PC-9 (cell line): ENCODE measurements at regions not wholly inside any gene's neighbourhood (a gene's known extent, or its start where the extent isn't known, plus 50 kb on each side); places are given as distances from the start of the nearest gene placed in this dataset.

Experiments used
- BruUV-seq: library from RNA; stranded (reverse); fragments of 400-500 nt; replicated peaks from 2 replicates; lab custom pipeline; 2021; lab: Mats Ljungman, UMichigan
- CTCF ChIA-PET: fragments of 300-600 bp; sonication (Branson Sonifier 250); formaldehyde crosslinking; loops from one replicate; lab custom pipeline; 2022; ENCODE audit warnings: antibody characterized with exemption; lab: Charles Lee
- POLR2A ChIA-PET: fragments of 300-600 bp; sonication (Branson Sonifier 250); formaldehyde crosslinking; loops from one replicate; lab custom pipeline; 2022; ENCODE audit warnings: antibody characterized with exemption; ENCODE audit not compliant: unreplicated experiment; lab: Charles Lee
- DNase-seq, 2 experiments: peaks; one replicate each; pipeline versions ENCODE4 v3.0.0 to v3.0.0-alpha.2; 2015 to 2022; ENCODE audit warnings: mixed read lengths in 1 of 2
- H2AFZ ChIP-seq: fragments of 200-600 bp; sonication (generic); 2 replicates; pipeline ENCODE4 v1.8.1; 2017; ENCODE audit warnings: antibody characterized with exemption
- H3F3A ChIP-seq: fragments of 200-600 bp; sonication (generic); 2 replicates; pipeline ENCODE4 v1.8.1; 2017; ENCODE audit warnings: antibody characterized with exemption, mild to moderate bottlenecking, low read depth; ENCODE audit not compliant: insufficient read depth
- H3K27ac ChIP-seq: fragments of 200-600 bp; sonication (generic); 2 replicates; pipeline ENCODE4 v1.6.1; 2016; ENCODE audit warnings: mixed run types
- H3K27me3 ChIP-seq: fragments of 200-600 bp; sonication (generic); 2 replicates; pipeline ENCODE4 v1.6.1; 2016; ENCODE audit warnings: low read depth, mixed run types; ENCODE audit not compliant: insufficient read depth
- H3K36me3 ChIP-seq: fragments of 200-600 bp; sonication (generic); 2 replicates; pipeline ENCODE4 v1.6.1; 2016; ENCODE audit warnings: low read depth, mixed run types
- H3K4me1 ChIP-seq: fragments of 200-600 bp; sonication (generic); replicated peaks from 2 replicates; pipeline ENCODE4 v1.6.1; 2016; ENCODE audit warnings: mixed run types; ENCODE audit not compliant: insufficient read depth
- H3K4me2 ChIP-seq: fragments of 200-600 bp; sonication (generic); 2 replicates; pipeline ENCODE4 v1.6.1; 2017; ENCODE audit warnings: mixed run types
- H3K4me3 ChIP-seq: fragments of 200-600 bp; sonication (generic); 2 replicates; pipeline ENCODE4 v1.6.1; 2016; ENCODE audit warnings: mixed run types
- H3K79me2 ChIP-seq: fragments of 200-600 bp; sonication (generic); 2 replicates; pipeline ENCODE4 v1.6.1; 2017; ENCODE audit warnings: low read depth, mixed run types
- H3K9me2 ChIP-seq: fragments of 200-600 bp; sonication (generic); 2 replicates; pipeline ENCODE4 v1.8.1; 2017; ENCODE audit warnings: mild to moderate bottlenecking; ENCODE audit not compliant: insufficient read depth
- H3K9me3 ChIP-seq: fragments of 200-600 bp; sonication (generic); 2 replicates; pipeline ENCODE4 v1.8.1; 2016; ENCODE audit warnings: low read depth; ENCODE audit not compliant: insufficient read depth
- H4K20me1 ChIP-seq: fragments of 200-600 bp; sonication (generic); 2 replicates; pipeline ENCODE4 v1.8.1; 2017; ENCODE audit not compliant: insufficient read depth
- EZH2 ChIP-seq: fragments of 200-600 bp; sonication (generic); IDR thresholded peaks from 2 replicates; pipeline ENCODE4 v1.8.0; 2017; ENCODE audit warnings: antibody characterized with exemption, low read depth
- intact Hi-C: fragments of 100-400 bp; cut with micrococcal nuclease; formaldehyde crosslinking; loops from one replicate; pipeline ENCODE4 v1.10.0; 2022; ENCODE audit not compliant: unreplicated experiment
- TF ChIP-seq, protein P1 (sequence below): fragments of 200-600 bp; sonication (generic); conservative IDR thresholded peaks from 2 replicates; pipeline ENCODE4 v1.6.1; 2017; ENCODE audit warnings: mixed run types, antibody characterized with exemption, mild to moderate bottlenecking, moderate library complexity

DNA sequence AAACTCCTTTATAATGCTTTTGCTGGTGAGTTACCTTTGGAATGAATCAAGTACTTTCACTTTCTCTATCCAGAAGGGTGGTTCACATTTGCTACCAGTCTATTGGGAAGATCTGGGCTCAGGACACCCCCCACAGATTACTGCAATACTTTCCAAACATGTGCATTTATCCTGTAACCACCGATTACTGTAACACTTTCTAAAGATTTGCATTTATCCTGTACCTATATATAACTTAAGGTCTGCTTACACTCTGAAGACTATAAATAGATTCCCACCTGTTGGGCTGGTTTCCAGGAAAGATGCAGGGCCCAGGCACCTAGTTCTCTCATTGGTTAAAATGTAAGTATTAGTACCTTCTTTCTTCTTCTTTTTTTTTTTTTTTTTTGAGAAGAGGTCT lies 113.0 kb upstream of the NEDD4L start:
- intact Hi-C loops: no loop called here
- no peaks in the 10 kb centered on the region for H3K36me3 ChIP-seq
- no peaks in the 10 kb centered on the region for H3F3A ChIP-seq
- ChIA-PET POLR2A (no interaction called here), CTCF (no interaction called here)
- no peak for DNase-seq
- H3K4me1 ChIP-seq: peaks cover 3% of the 10 kb centered on the region; the same call in 1 of the 2 replicates
- H3K4me3 ChIP-seq: no peak overlapping the region
- BruUV-seq: no TSS peak
- no peak overlapping the region for H2AFZ ChIP-seq
- H3K27me3 ChIP-seq: no peaks in the 10 kb centered on the region
- no peaks in the 10 kb centered on the region for H3K9me3 ChIP-seq
- H3K27ac ChIP-seq: no peak overlapping the region
- no peaks in the 10 kb centered on the region for H3K9me2 ChIP-seq
- H4K20me1 ChIP-seq: no peaks in the 10 kb centered on the region
- H3K4me2 ChIP-seq: no peak overlapping the region
- no peaks in the 10 kb centered on the region for H3K79me2 ChIP-seq
- TF ChIP-seq EZH2: no peak
- TF ChIP-seq, protein P1, sequence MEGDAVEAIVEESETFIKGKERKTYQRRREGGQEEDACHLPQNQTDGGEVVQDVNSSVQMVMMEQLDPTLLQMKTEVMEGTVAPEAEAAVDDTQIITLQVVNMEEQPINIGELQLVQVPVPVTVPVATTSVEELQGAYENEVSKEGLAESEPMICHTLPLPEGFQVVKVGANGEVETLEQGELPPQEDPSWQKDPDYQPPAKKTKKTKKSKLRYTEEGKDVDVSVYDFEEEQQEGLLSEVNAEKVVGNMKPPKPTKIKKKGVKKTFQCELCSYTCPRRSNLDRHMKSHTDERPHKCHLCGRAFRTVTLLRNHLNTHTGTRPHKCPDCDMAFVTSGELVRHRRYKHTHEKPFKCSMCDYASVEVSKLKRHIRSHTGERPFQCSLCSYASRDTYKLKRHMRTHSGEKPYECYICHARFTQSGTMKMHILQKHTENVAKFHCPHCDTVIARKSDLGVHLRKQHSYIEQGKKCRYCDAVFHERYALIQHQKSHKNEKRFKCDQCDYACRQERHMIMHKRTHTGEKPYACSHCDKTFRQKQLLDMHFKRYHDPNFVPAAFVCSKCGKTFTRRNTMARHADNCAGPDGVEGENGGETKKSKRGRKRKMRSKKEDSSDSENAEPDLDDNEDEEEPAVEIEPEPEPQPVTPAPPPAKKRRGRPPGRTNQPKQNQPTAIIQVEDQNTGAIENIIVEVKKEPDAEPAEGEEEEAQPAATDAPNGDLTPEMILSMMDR: no peak

DNA sequence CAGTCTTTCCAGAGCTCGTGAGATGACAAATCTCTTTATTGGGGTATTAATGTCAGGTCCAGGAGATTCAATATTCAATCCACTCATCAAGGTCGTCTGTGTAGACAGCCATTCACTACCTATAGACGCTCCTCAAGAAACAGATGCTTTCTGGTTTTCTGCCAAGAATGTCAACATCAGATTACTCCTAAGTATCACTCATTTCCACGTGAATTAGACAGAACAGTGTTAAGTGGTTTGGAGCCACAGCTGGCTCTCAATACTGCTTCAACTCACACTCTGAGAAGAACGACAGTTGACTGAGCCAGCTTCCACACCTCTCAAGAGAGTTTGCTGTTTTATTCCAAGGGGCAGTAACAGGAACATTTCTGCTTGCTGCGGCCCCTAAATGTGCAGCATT lies 113.5 kb upstream of the NEDD4L start:
- BruUV-seq: no TSS peak
- no peak for DNase-seq
- Histone ChIP-seq H4K20me1 (no peaks in the 10 kb centered on the region), H2AFZ (no peak overlapping the region), H3K4me1 (peaks cover 8% of the 10 kb centered on the region; the same call in 1 of the 2 replicates), H3F3A (no peaks in the 10 kb centered on the region), H3K9me2 (no peaks in the 10 kb centered on the region), H3K4me3 (no peak overlapping the region), H3K36me3 (no peaks in the 10 kb centered on the region), H3K79me2 (no peaks in the 10 kb centered on the region), H3K27ac (no peak overlapping the region), H3K4me2 (no peak overlapping the region), H3K27me3 (no peaks in the 10 kb centered on the region), H3K9me3 (no peaks in the 10 kb centered on the region)
- intact Hi-C loops: no loop called here
- ChIA-PET CTCF (interaction anchor here (0.8 kb wide), 1 partner anchor 39 kb away, joined by 3 read pairs; no protein-coding TSS in a partner anchor), POLR2A (no interaction called here)
- no peak for TF ChIP-seq EZH2
- TF ChIP-seq, protein P1: no peak

DNA sequence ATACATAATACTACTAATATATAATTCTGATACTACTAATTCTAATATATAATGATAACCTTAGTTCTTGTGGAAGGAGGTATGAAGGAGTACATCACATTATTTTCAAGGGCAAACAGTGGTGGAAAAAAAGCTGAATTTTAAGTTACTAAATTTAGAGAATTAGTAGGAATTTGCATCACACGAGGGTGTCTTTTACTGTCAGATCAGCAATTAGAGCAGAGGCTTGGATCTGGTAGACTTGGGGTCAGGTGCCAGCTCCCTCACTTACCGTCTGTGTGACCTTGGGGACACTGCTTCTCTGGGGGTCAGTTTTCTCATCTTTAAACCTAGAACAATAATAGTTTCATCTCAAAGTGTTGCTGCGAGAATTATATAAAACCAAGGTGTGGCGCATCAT lies 114.1 kb upstream of the NEDD4L start:
- no peaks in the 10 kb centered on the region for H3K9me3 ChIP-seq
- DNase-seq: no peak
- H3K36me3 ChIP-seq: no peaks in the 10 kb centered on the region
- no peak overlapping the region for H3K4me3 ChIP-seq
- intact Hi-C loops: no loop called here
- H4K20me1 ChIP-seq: no peaks in the 10 kb centered on the region
- TF ChIP-seq, protein P1: no peak
- no peak for TF ChIP-seq EZH2
- ChIA-PET CTCF (interaction anchor here (0.8 kb wide), 1 partner anchor 38 kb away, joined by 3 read pairs; no protein-coding TSS in a partner anchor), POLR2A (no interaction called here)
- H3K27me3 ChIP-seq: no peaks in the 10 kb centered on the region
- H3F3A ChIP-seq: no peaks in the 10 kb centered on the region
- no TSS peak for BruUV-seq
- H3K9me2 ChIP-seq: no peaks in the 10 kb centered on the region
- no peak overlapping the region for H3K27ac ChIP-seq
- H3K4me1 ChIP-seq: peaks cover 10% of the 10 kb centered on the region; the same call in 1 of the 2 replicates
- H3K79me2 ChIP-seq: no peaks in the 10 kb centered on the region
- H2AFZ ChIP-seq: no peak overlapping the region
- no peak overlapping the region for H3K4me2 ChIP-seq
